Suprapubic skin (tissue), 4 donors: ENCODE measurements at regions not wholly inside any gene's neighbourhood (a gene's known extent, or its start where the extent isn't known, plus 50 kb on each side); places are given as distances from the start of the nearest gene placed in this dataset.

Source experiments
- DNase-seq, 2 donors: peaks; one replicate each; pipeline ENCODE4 v3.0.0-alpha.2; 2019; ENCODE audit warnings: low spot score in 2 of 2
- H3K27ac ChIP-seq: fragments of 200-600 bp; sonication (generic); one replicate; pipeline ENCODE4 v1.5.1; 2019
- H3K27me3 ChIP-seq: fragments of 200-600 bp; sonication (generic); one replicate; pipeline ENCODE4 v1.5.1; 2019
- H3K36me3 ChIP-seq: fragments of 200-600 bp; sonication (generic); one replicate; pipeline ENCODE4 v1.5.1; 2019
- H3K4me1 ChIP-seq: fragments of 200-600 bp; sonication (generic); one replicate; pipeline ENCODE4 v1.5.1; 2019
- H3K4me3 ChIP-seq: fragments of 200-600 bp; sonication (generic); one replicate; pipeline ENCODE4 v1.5.1; 2019; ENCODE audit warnings: mild to moderate bottlenecking
- H3K9me3 ChIP-seq: fragments of 200-600 bp; sonication (generic); one replicate; pipeline ENCODE4 v1.5.1; 2019
- CTCF ChIP-seq, 2 donors: fragments of 200-600 bp in 1 of 2; fragments of 450-650 bp in 1 of 2; sonication (generic) in 1 of 2; IDR thresholded peaks; one replicate each; pipeline ENCODE4 v1.5.1; 2016 to 2019; ENCODE audit warnings: antibody characterized with exemption in 2 of 2, mild to moderate bottlenecking in 1 of 2, moderate library complexity in 1 of 2
- EP300 ChIP-seq: sonication (generic); formaldehyde crosslinking; IDR thresholded peaks from one replicate; pipeline ENCODE4 v1.6.1; 2017; ENCODE audit warnings: antibody characterized with exemption
- POLR2A ChIP-seq, 2 donors: fragments of 450-650 bp; IDR thresholded peaks; one replicate each; pipeline ENCODE4 v1.6.1; 2017; ENCODE audit warnings: antibody characterized with exemption in 2 of 2, mild to moderate bottlenecking in 2 of 2, moderate library complexity in 2 of 2
- POLR2AphosphoS5 ChIP-seq, 3 donors: sonication (generic); formaldehyde crosslinking; IDR thresholded peaks; one replicate each; pipeline ENCODE4 v1.6.1; 2017; ENCODE audit warnings: antibody characterized with exemption in 3 of 3
- WGBS: methylation state at CpG from one replicate; pipeline ENCODE4 v1.1.5; 2018; 5-methylcytosine and 5-hydroxymethylcytosine counted together

- Histone ChIP-seq H3K36me3 (no peaks in the 10 kb centered on the region), H3K9me3 (no peaks in the 10 kb centered on the region), H3K4me3 (no peak overlapping the region), H3K4me1 (no peaks in the 10 kb centered on the region), H3K27ac (no peak overlapping the region), H3K27me3 (no peaks in the 10 kb centered on the region)
- no peak for DNase-seq
- TF ChIP-seq EP300: no peak
- no peak for TF ChIP-seq POLR2AphosphoS5 (IDR thresholded peaks at IDR 0.05)
- no peak for TF ChIP-seq CTCF (IDR thresholded peaks at IDR 0.05)
- no peak for TF ChIP-seq POLR2A (IDR thresholded peaks at IDR 0.05)
These were observed 85.5 kb upstream of the RND3 start for GRCh38 chr2:150572961-150573395.

- TF ChIP-seq POLR2A (IDR thresholded peaks at IDR 0.05) (no peak), EP300 (no peak), CTCF (IDR thresholded peaks at IDR 0.05) (no peak), POLR2AphosphoS5 (IDR thresholded peaks at IDR 0.05) (no peak)
These were observed 84.8 kb upstream of the RND3 start for GRCh38 chr2:150572194-150572766.

GRCh38 chr2:150571121-150571520 lies 83.7 kb upstream of the RND3 start:
- no peak for DNase-seq
- WGBS: 59% methylated on average over 1 of the region's 1 CpG
- no peaks in the 10 kb centered on the region for H3K4me1 ChIP-seq
- H3K27me3 ChIP-seq: no peaks in the 10 kb centered on the region
- H3K27ac ChIP-seq: no peak overlapping the region
- TF ChIP-seq POLR2A (IDR thresholded peaks at IDR 0.05): no peak
- TF ChIP-seq POLR2AphosphoS5 (IDR thresholded peaks at IDR 0.05): no peak
- no peak for TF ChIP-seq EP300
- no peak for TF ChIP-seq CTCF (IDR thresholded peaks at IDR 0.05)
- no peak overlapping the region for H3K4me3 ChIP-seq
- no peaks in the 10 kb centered on the region for H3K36me3 ChIP-seq
- H3K9me3 ChIP-seq: no peaks in the 10 kb centered on the region

More at GRCh38 chr2:150572194-150572766, 84.8 kb upstream of the RND3 start:
- Histone ChIP-seq H3K4me3 (no peak overlapping the region), H3K9me3 (no peaks in the 10 kb centered on the region), H3K27ac (no peak overlapping the region), H3K36me3 (no peaks in the 10 kb centered on the region), H3K27me3 (no peaks in the 10 kb centered on the region), H3K4me1 (no peaks in the 10 kb centered on the region)
- WGBS: 69% methylated on average over 6 of the region's 6 CpGs
- no peak for DNase-seq

GRCh38 chr2:150570712-150571111 lies 83.2 kb upstream of the RND3 start:
- no peaks in the 10 kb centered on the region for H3K4me1 ChIP-seq
- no peaks in the 10 kb centered on the region for H3K9me3 ChIP-seq
- DNase-seq: no peak
- no peak overlapping the region for H3K27ac ChIP-seq
- no peak overlapping the region for H3K4me3 ChIP-seq
- H3K36me3 ChIP-seq: no peaks in the 10 kb centered on the region
- 76% methylated on average over 1 of the region's 1 CpG for WGBS
- TF ChIP-seq EP300: no peak
- no peak for TF ChIP-seq POLR2A (IDR thresholded peaks at IDR 0.05)
- no peaks in the 10 kb centered on the region for H3K27me3 ChIP-seq

- 77% methylated on average over 4 of the region's 4 CpGs for WGBS
- H3K27me3 ChIP-seq: no peaks in the 10 kb centered on the region
- H3K9me3 ChIP-seq: no peaks in the 10 kb centered on the region
- no peak for DNase-seq
- H3K4me1 ChIP-seq: no peaks in the 10 kb centered on the region
- no peaks in the 10 kb centered on the region for H3K36me3 ChIP-seq
- no peak overlapping the region for H3K4me3 ChIP-seq
- no peak overlapping the region for H3K27ac ChIP-seq
- TF ChIP-seq CTCF (IDR thresholded peaks at IDR 0.05) (no peak), EP300 (no peak), POLR2A (IDR thresholded peaks at IDR 0.05) (no peak), POLR2AphosphoS5 (IDR thresholded peaks at IDR 0.05) (no peak)
These were observed 82.3 kb upstream of the RND3 start for GRCh38 chr2:150569761-150570160.

GRCh38 chr2:150567771-150568301 lies 80.4 kb upstream of the RND3 start:
- Histone ChIP-seq H3K4me1 (no peaks in the 10 kb centered on the region), H3K9me3 (no peaks in the 10 kb centered on the region), H3K4me3 (no peak overlapping the region), H3K36me3 (no peaks in the 10 kb centered on the region), H3K27me3 (no peaks in the 10 kb centered on the region), H3K27ac (no peak overlapping the region)
- DNase-seq: no peak
- 71% methylated on average over 4 of the region's 4 CpGs for WGBS
- TF ChIP-seq POLR2AphosphoS5 (IDR thresholded peaks at IDR 0.05): no peak
- TF ChIP-seq EP300: no peak
